ENCODE measurements at regions not wholly inside any gene's neighbourhood (a gene's known extent, or its start where the extent isn't known, plus 50 kb on each side); places are given as distances from the start of the nearest gene placed in this dataset.
"Not testable (repeated sequence)": the region's sequence is repeated elsewhere in the genome, so short reads cannot be mapped to it uniquely, and the experiment has no call there.

DNA sequence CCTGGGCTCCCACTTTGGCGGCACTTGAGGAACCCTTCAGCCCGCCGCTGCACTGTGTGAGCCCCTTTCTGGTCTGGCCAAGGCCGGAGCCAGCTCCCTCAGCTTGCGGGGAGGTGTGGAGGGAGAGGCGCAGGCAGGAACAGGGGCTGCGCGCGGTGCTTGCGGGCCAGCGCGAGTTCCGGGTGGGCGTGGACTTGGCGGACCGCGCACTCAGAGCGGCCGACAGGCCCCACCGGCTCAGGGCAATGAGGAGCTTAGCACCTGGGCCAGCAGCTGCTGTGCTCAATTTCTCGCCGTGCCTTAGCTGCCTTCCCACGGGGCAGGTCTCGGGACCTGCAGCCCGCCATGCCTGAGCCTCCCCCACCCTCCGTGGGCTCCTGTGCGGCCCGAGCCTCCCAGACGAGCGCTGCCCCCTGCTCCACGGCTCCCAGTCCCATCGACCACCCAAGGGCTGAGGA, 324.8 kb downstream of the RAD51AP2 start:
- DNase-seq (ENCODE audit: low spot score) = not testable (repeated sequence)

GRCh38 chr2:17191223-17191622, 327.0 kb downstream of the RAD51AP2 start:
- no peak for DNase-seq (ENCODE audit: low spot score)

GRCh38 chr2:17190527-17190926, 327.7 kb downstream of the RAD51AP2 start:
- no peak for DNase-seq (ENCODE audit: low spot score)

DNA sequence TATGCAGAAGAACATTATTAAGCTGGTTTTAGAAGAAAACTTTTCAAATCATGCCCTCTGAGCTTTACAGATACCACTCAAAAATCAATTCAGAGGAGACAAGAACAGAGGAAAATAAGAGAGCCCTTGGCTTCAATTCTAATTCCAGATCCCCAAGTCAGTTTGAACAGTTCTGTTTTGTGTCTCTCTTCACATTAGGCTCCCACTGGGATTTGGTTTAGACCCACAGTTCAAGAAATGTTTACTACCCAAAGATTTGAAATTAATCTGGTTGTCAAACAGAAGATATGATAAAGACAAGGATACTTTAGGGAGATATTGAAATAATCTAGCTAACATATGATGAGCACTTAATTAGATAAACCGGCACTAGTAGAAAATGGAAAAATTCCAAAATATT, 329.5 kb downstream of the RAD51AP2 start:
- DNase-seq (ENCODE audit: low spot score) = no peak

- no peak for DNase-seq (ENCODE audit: low spot score)
Observed at GRCh38 chr2:17184512-17184911, 333.7 kb downstream of the RAD51AP2 start.

- no peak for DNase-seq (ENCODE audit: low spot score)
Observed at GRCh38 chr2:17182399-17182798, 335.8 kb downstream of the RAD51AP2 start.

DNA sequence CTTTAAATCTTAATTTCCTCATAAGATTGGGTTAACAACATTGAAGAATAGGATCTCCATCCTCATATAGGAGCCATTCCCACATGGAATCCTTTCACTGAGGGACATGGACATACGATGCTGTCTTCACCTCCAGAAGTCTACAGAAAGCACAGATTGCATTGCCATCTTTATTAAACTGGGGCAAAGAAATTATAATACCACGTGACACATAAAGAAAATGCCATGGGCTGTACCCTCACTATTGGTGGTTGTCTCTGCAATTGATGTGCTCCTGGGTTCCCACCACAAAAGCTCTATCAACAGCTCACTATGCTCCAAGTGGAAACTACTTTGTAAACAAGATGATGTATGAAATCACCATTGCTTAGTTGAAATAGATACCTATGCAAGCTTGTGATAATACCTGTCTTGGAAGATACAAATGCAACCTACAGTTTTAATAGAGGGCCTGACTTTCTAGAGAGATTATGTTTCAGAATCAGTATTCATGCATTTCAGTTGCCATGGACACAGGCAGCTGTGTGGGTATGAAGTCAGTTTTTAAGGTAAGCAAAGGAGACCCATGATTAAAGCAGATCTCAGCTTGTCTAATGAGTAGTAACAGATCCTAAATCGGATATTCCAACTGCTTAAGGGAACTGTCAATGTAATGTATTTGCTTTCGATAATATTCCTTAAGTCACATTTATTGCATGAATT, 337.0 kb downstream of the RAD51AP2 start:
- no peak for DNase-seq (ENCODE audit: low spot score)

GRCh38 chr2:17179145-17179808, 339.0 kb downstream of the RAD51AP2 start:
- no peak for DNase-seq (ENCODE audit: low spot score)

- no peak for DNase-seq (ENCODE audit: low spot score)
Observed at GRCh38 chr2:17177088-17177487, 341.2 kb downstream of the RAD51AP2 start.

GRCh38 chr2:17171446-17172049, 346.7 kb downstream of the RAD51AP2 start:
- DNase-seq (ENCODE audit: low spot score) = peak; percentile 50

DNA sequence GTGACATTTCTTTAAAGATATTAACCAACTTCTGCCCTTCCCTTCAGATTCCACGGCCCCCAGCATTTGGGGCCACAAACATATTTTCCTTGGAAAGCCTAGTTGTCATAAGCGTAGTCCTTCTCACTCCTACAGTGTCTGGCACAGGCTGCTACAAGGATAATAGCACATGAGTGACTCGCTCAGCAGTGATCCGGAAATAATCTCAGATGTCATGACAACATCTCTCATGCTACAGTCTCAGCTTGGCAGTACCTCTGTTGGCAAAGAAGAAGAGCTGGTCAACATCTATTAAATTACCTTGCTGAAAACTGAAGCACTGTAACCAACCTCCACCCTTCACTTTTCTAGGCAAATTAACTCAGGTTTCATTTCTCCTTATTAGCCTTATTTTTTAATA, 351.7 kb downstream of the RAD51AP2 start:
- DNase-seq (ENCODE audit: low spot score) = no peak

DNA sequence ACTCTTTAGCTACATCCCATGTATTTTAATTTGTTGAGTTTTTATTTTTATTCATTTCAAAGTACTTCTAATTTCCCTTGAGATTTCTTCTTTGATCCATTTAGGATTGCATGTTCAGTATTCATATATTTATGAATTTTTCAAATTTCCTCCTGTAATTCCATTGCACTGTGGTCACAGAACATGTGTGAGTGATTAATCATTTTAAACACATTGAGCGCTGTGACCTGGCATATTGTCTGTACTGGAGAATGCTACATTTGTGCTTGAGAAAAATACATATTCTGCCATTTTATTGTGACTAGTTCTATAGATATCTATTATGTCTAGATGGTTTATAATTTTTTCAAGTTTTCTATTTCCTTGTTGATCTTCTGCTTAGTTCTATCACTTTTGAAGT, 353.7 kb downstream of the RAD51AP2 start:
- no peak for DNase-seq (ENCODE audit: low spot score)

GRCh38 chr2:17163638-17164037, 354.6 kb downstream of the RAD51AP2 start:
- DNase-seq (ENCODE audit: low spot score) = no peak

DNA sequence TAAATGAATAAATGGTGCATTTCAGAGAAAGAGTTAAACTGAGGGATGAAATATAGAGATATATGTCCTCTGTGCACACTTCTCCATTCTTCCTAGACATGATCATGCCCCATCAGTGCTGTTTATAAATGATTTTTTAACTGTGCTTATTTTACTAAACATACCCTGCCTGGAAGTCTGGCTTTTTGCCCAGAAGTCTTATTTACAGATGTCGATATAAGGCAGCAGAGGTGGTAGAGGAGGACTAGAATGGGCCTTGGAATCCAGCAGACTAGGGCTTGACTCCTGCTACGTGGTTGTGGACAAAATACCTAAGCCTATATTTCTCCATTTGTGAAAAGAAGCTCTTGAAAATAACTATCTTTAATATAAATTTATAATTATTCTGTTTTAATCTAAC, 355.5 kb downstream of the RAD51AP2 start:
- no peak for DNase-seq (ENCODE audit: low spot score)

DNA sequence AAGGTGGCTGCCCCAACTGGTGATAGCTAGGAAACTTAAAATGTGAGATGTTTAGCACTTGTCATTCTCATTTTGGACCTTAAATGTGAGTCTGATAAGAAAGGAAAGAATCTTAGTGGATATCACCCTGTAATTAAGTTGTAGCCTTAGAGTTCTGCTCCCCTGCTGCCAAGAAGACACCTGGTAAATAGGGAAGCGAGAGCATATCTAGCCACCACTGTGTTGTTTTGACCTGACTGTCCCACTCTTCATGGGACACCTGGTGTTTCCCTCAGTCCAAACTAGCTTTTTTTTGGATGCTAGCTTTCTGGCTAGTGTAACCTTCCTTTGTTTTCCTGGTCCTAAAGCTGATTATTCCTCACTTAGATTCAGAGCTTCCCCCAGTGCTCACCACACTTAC, 357.6 kb downstream of the RAD51AP2 start:
- no peak for DNase-seq (ENCODE audit: low spot score)

DNA sequence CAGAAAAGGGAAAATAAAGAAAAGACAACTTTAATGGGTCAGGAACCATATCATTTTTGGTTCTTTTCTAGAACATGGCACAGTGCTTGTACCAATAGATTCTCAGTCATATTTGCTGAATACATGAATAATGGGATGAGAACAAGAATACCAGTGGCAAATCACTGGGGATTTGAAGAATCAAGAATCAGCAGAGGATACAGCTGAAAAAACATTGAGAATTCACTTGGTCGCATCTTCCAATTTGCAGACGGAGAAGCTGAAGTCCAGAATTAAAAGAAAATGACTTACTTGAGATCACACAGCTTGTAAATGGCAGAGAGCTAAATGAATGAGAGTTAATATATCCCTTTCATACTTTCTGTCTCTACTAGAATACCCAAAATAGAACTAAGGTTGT, 362.2 kb downstream of the RAD51AP2 start:
- DNase-seq (ENCODE audit: low spot score) = no peak

DNA sequence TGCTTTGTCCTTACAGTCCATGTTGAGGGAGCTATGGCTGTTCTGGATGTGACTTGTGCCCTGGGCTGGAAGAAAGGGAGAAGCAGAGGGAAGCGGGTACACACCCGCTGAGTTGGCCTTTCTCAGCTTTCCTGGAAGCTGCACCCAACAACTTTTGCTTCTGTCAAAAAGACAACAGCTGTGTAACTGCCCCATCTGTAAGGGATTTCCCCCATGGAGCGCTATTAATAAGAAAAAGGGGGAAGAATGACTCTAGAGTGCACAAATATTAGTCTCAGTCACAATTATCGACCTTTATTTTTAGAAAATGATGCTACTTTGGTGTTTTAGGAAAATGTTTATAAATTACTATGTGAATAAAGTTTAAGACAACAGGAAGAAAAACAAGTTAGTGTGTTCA, 368.3 kb downstream of the RAD51AP2 start:
- no peak for DNase-seq (ENCODE audit: low spot score)

GRCh38 chr2:17148407-17149145, 369.7 kb downstream of the RAD51AP2 start:
- peak; percentile 17 for DNase-seq (ENCODE audit: low spot score)

- DNase-seq (ENCODE audit: low spot score) = no peak
Observed at GRCh38 chr2:17146358-17146757, 371.9 kb downstream of the RAD51AP2 start.

GRCh38 chr2:17136877-17137276, 381.4 kb downstream of the RAD51AP2 start:
- no peak for DNase-seq (ENCODE audit: low spot score)

DNA sequence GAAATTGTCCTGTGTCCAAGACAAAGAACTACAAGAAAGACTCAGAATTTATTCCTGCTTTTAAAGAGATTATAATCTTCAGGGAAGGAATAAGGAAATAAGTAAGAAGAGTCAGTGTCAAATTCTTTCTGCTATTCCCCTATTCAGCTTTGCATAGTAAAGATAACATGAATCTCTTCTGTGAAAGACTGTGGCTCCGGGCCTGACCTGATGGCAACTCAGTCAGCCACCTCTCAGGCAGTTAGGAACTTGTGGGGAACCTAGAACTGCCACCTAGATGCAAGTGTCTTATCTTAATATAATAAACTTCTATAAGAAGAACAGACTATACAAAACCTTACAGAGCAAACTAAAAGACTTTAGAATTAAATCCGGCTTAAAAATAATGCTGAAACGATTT, 382.0 kb downstream of the RAD51AP2 start:
- no peak for DNase-seq (ENCODE audit: low spot score)

- no peak for DNase-seq (ENCODE audit: low spot score)
Observed at GRCh38 chr2:17135619-17136018, 382.6 kb downstream of the RAD51AP2 start.
